Mucosa of descending colon (tissue), 3 donors: ENCODE measurements at regions not wholly inside any gene's neighbourhood (a gene's known extent, or its start where the extent isn't known, plus 50 kb on each side); places are given as distances from the start of the nearest gene placed in this dataset.
"Not testable (repeated sequence)": the region's sequence is repeated elsewhere in the genome, so short reads cannot be mapped to it uniquely, and the experiment has no call there.

Source experiments
- ATAC-seq: fragments of 200-7000 bp; cut with Tn5 transposase; one replicate; pipeline ENCODE4 v1.9.1; 2020; ENCODE audit warnings: mild to moderate bottlenecking, moderate library complexity
- DNase-seq, 3 donors: peaks; one replicate each; pipeline ENCODE4 v3.0.0-alpha.2; 2020
- H3K36me3 ChIP-seq: fragments of 200-600 bp; one replicate; pipeline ENCODE4 v1.8.0; 2021; ENCODE audit warnings: low read depth, mild to moderate bottlenecking
- H3K4me1 ChIP-seq: fragments of 200-600 bp; one replicate; pipeline ENCODE4 v1.8.0; 2021; ENCODE audit warnings: low read depth, mild to moderate bottlenecking
- H3K4me3 ChIP-seq: fragments of 200-600 bp; one replicate; pipeline ENCODE4 v1.8.0; 2021; ENCODE audit warnings: mild to moderate bottlenecking
- H3K9me3 ChIP-seq: fragments of 200-600 bp; one replicate; pipeline ENCODE4 v1.8.0; 2021; ENCODE audit warnings: mild to moderate bottlenecking
- CTCF ChIP-seq: fragments of 200-600 bp; IDR thresholded peaks from one replicate; pipeline ENCODE4 v1.8.0; 2022; ENCODE audit warnings: antibody characterized with exemption, mild to moderate bottlenecking
- intact Hi-C, 2 donors: fragments of 100-400 bp; cut with DNase I in 1 of 2; cut with micrococcal nuclease in 1 of 2; formaldehyde crosslinking; loops; one replicate each; pipeline versions ENCODE4 v1.11.0 to v1.11.1; 2022; cut with DNase I, micrococcal nuclease
- donor health status: DM: no; HTN: no; CAD: no; lungs with moderate emphysema.
- donor health status: DM: no; HTN: no; CAD: no.
- donor health status: DM: no; HTN: yes; CAD: no.

GRCh38 chr9:13035822-13036221 is 243.7 kb downstream of the MPDZ start:
- H3K4me3 ChIP-seq, result no peak overlapping the region
- H3K4me1 ChIP-seq, result no peaks in the 10 kb centered on the region
- intact Hi-C loops, result no loop called here
- H3K9me3 ChIP-seq, result no peaks in the 10 kb centered on the region
- TF ChIP-seq CTCF, result no peak
- no peak for ATAC-seq
- no peaks in the 10 kb centered on the region for H3K36me3 ChIP-seq
- DNase-seq, result no peak

GRCh38 chr9:13037808-13038207 is 241.7 kb downstream of the MPDZ start:
- DNase-seq, H3K36me3 ChIP-seq, H3K4me1 ChIP-seq, intact Hi-C loops, H3K9me3 ChIP-seq, H3K4me3 ChIP-seq, ATAC-seq: not testable (repeated sequence)

- ATAC-seq, result no peak
Measured at GRCh38 chr9:13047827-13048587, 231.5 kb downstream of the MPDZ start.

GRCh38 chr9:13049223-13049622 is 230.3 kb downstream of the MPDZ start:
- ATAC-seq (no peak), DNase-seq (no peak)
- Histone ChIP-seq H3K9me3 (no peaks in the 10 kb centered on the region), H3K4me1 (no peaks in the 10 kb centered on the region), H3K4me3 (no peak overlapping the region), H3K36me3 (no peaks in the 10 kb centered on the region)
- no peak for TF ChIP-seq CTCF
- intact Hi-C loops, result no loop called here

More at GRCh38 chr9:13047827-13048587, 231.5 kb downstream of the MPDZ start:
- Histone ChIP-seq H3K4me3 (no peak overlapping the region), H3K9me3 (no peaks in the 10 kb centered on the region), H3K4me1 (no peaks in the 10 kb centered on the region), H3K36me3 (no peaks in the 10 kb centered on the region)
- intact Hi-C loops, result no loop called here
- no peak for TF ChIP-seq CTCF
- no peak for DNase-seq

- no peak for TF ChIP-seq CTCF
- Histone ChIP-seq H3K4me1 (no peaks in the 10 kb centered on the region), H3K9me3 (no peaks in the 10 kb centered on the region), H3K4me3 (no peak overlapping the region), H3K36me3 (no peaks in the 10 kb centered on the region)
- intact Hi-C loops, result no loop called here
- no peak for ATAC-seq
- DNase-seq, result no peak
Measured at GRCh38 chr9:13053504-13053903, 226.0 kb downstream of the MPDZ start.

GRCh38 chr9:13054389-13054788 is 225.1 kb downstream of the MPDZ start:
- ATAC-seq (no peak), DNase-seq (no peak)
- Histone ChIP-seq H3K9me3 (no peaks in the 10 kb centered on the region), H3K4me1 (no peaks in the 10 kb centered on the region), H3K36me3 (no peaks in the 10 kb centered on the region), H3K4me3 (no peak overlapping the region)
- intact Hi-C loops, result no loop called here
- no peak for TF ChIP-seq CTCF
